ENCODE measurements at regions not wholly inside any gene's neighbourhood (a gene's known extent, or its start where the extent isn't known, plus 50 kb on each side); places are given as distances from the start of the nearest gene placed in this dataset.

DNA sequence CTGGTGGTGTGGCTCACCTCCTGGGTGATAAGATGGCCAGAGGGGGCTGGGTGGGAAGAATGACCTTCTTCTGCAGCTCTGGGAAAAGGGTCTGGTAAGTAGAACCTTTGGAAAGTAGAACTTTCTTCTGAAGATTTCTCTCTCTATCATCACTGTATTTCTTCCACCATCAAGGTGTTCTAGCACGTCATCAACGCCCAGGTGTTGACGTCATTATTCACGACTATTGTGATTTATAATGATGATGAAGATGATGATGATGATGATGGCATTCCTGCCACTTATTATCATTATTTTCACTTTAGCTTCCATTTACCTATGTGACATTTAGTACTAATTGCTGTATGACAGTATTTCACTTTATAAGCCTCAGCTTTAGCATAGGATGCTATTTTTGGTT lies 525.6 kb upstream of the ADARB2 start:
- TF ChIP-seq, protein P1, sequence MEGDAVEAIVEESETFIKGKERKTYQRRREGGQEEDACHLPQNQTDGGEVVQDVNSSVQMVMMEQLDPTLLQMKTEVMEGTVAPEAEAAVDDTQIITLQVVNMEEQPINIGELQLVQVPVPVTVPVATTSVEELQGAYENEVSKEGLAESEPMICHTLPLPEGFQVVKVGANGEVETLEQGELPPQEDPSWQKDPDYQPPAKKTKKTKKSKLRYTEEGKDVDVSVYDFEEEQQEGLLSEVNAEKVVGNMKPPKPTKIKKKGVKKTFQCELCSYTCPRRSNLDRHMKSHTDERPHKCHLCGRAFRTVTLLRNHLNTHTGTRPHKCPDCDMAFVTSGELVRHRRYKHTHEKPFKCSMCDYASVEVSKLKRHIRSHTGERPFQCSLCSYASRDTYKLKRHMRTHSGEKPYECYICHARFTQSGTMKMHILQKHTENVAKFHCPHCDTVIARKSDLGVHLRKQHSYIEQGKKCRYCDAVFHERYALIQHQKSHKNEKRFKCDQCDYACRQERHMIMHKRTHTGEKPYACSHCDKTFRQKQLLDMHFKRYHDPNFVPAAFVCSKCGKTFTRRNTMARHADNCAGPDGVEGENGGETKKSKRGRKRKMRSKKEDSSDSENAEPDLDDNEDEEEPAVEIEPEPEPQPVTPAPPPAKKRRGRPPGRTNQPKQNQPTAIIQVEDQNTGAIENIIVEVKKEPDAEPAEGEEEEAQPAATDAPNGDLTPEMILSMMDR (IDR thresholded peaks at IDR 0.05) = no peak
- no peak for TF ChIP-seq POLR2A (IDR thresholded peaks at IDR 0.05)

Data from suprapubic skin (tissue), 3 donors.